NCI-H128 (cell line): ENCODE measurements at regions not wholly inside any gene's neighbourhood (a gene's known extent, or its start where the extent isn't known, plus 50 kb on each side); places are given as distances from the start of the nearest gene placed in this dataset.

Experiments
- DNase-seq: peaks from one replicate; lab custom pipeline; 2025; ENCODE audit not compliant: unreplicated experiment; lab: John Stamatoyannopoulos, UW

GRCh38 chr14:58697930-58698642 lies 60.3 kb downstream of the DACT1 start:
- peak; percentile 61 for DNase-seq

- DNase-seq, result no peak
Measured at GRCh38 chr14:58699681-58700205, 62.0 kb downstream of the DACT1 start.

GRCh38 chr14:58701156-58701555 lies 63.4 kb downstream of the DACT1 start:
- no peak for DNase-seq

GRCh38 chr14:58701604-58702003 lies 63.8 kb downstream of the DACT1 start:
- no peak for DNase-seq

GRCh38 chr14:58702441-58703160 lies 64.8 kb downstream of the DACT1 start:
- no peak for DNase-seq

- DNase-seq, result no peak
Measured at GRCh38 chr14:58703161-58703506, 65.4 kb downstream of the DACT1 start.

GRCh38 chr14:58705066-58705465 lies 67.3 kb downstream of the DACT1 start:
- DNase-seq, result no peak

- no peak for DNase-seq
Measured at GRCh38 chr14:58707949-58708348, 70.2 kb downstream of the DACT1 start.

GRCh38 chr14:58709949-58710348 lies 72.2 kb downstream of the DACT1 start:
- DNase-seq, result no peak

GRCh38 chr14:58711382-58711781 lies 73.6 kb downstream of the DACT1 start:
- DNase-seq, result no peak

GRCh38 chr14:58712357-58712756 lies 74.6 kb downstream of the DACT1 start:
- DNase-seq, result no peak

GRCh38 chr14:58713677-58714076 lies 75.9 kb downstream of the DACT1 start:
- DNase-seq, result no peak

- no peak for DNase-seq
Measured at GRCh38 chr14:58716706-58717105, 78.9 kb downstream of the DACT1 start.

GRCh38 chr14:58717211-58717610 lies 79.4 kb downstream of the DACT1 start:
- no peak for DNase-seq

GRCh38 chr14:58717813-58718212 lies 80.1 kb downstream of the DACT1 start:
- no peak for DNase-seq

GRCh38 chr14:58718226-58719205 lies 80.8 kb downstream of the DACT1 start:
- DNase-seq, result no peak

GRCh38 chr14:58721723-58722122 lies 84.0 kb downstream of the DACT1 start:
- DNase-seq, result no peak

- no peak for DNase-seq
Measured at GRCh38 chr14:58722441-58722840, 84.7 kb downstream of the DACT1 start.

GRCh38 chr14:58724206-58724605 lies 86.4 kb downstream of the DACT1 start:
- DNase-seq, result no peak

GRCh38 chr14:58724702-58725101 lies 86.9 kb downstream of the DACT1 start:
- DNase-seq, result no peak

GRCh38 chr14:58725226-58725625 lies 87.5 kb downstream of the DACT1 start:
- no peak for DNase-seq
